Calu3 (cell line): ENCODE measurements at regions not wholly inside any gene's neighbourhood (a gene's known extent, or its start where the extent isn't known, plus 50 kb on each side); places are given as distances from the start of the nearest gene placed in this dataset.

Source experiments
- BruUV-seq: library from RNA; stranded (reverse); fragments of 400-500 nt; replicated peaks from 2 replicates; lab custom pipeline; 2021; lab: Mats Ljungman, UMichigan
- CTCF ChIA-PET: fragments of 300-600 bp; sonication (Branson Sonifier 250); formaldehyde crosslinking; loops from one replicate; lab custom pipeline; 2022; ENCODE audit warnings: antibody characterized with exemption; lab: Charles Lee
- DNase-seq: peaks from one replicate; pipeline ENCODE4 v3.0.0; 2022
- H3K27ac Mint-ChIP-seq: one replicate; pipeline ENCODE4 v1.8.0; 2022; ENCODE audit warnings: mixed read lengths; ENCODE audit not compliant: unreplicated experiment
- H3K27me3 Mint-ChIP-seq: one replicate; pipeline ENCODE4 v1.8.0; 2022; ENCODE audit warnings: mixed read lengths; ENCODE audit not compliant: unreplicated experiment
- H3K36me3 Mint-ChIP-seq: one replicate; pipeline ENCODE4 v1.8.0; 2022; ENCODE audit warnings: mild to moderate bottlenecking, moderate library complexity, mixed read lengths; ENCODE audit not compliant: insufficient read depth, unreplicated experiment
- H3K4me1 Mint-ChIP-seq: one replicate; pipeline ENCODE4 v1.8.0; 2022; ENCODE audit warnings: mild to moderate bottlenecking, low read depth, mixed read lengths; ENCODE audit not compliant: unreplicated experiment
- H3K4me3 Mint-ChIP-seq: one replicate; pipeline ENCODE4 v1.8.0; 2022; ENCODE audit warnings: mild to moderate bottlenecking, low read depth, moderate library complexity, mixed read lengths; ENCODE audit not compliant: unreplicated experiment
- H3K9me3 Mint-ChIP-seq: one replicate; pipeline ENCODE4 v1.8.0; 2022; ENCODE audit warnings: low read depth, mixed read lengths; ENCODE audit not compliant: unreplicated experiment
- intact Hi-C: fragments of 100-400 bp; cut with micrococcal nuclease; formaldehyde crosslinking; loops from one replicate; pipeline ENCODE4 v1.10.0; 2022; ENCODE audit not compliant: unreplicated experiment
- TF ChIP-seq, protein P1 (sequence below): fragments of 200-600 bp; IDR thresholded peaks from one replicate; pipeline ENCODE4 v1.8.0; 2022; ENCODE audit warnings: antibody characterized with exemption; ENCODE audit not compliant: unreplicated experiment

DNA sequence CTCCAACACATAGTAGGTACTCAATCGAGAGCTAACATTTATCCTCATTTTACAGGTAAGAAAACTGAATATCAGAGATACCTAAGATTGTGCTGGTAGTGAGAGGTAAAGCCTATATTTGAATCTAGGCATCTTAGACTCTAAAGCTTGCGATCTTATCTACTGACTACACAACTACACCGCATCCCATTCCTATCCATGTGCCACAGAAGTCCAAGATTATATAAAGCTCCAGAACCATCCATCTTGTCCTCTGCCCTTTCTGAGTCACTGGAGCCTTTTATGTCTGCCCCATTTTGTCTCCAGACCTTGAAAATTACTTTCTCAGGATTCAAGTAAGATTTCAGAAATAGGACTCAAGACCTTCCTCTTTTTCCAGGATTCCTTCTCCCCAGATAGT lies 84.4 kb downstream of the OR5AK2 start:
- CTCF ChIA-PET: interaction anchor here (0.7 to 0.9 kb wide), 5 partner anchors 11 to 232 kb away, joined by 3 to 4 read pairs (median 3); no protein-coding TSS in a partner anchor

DNA sequence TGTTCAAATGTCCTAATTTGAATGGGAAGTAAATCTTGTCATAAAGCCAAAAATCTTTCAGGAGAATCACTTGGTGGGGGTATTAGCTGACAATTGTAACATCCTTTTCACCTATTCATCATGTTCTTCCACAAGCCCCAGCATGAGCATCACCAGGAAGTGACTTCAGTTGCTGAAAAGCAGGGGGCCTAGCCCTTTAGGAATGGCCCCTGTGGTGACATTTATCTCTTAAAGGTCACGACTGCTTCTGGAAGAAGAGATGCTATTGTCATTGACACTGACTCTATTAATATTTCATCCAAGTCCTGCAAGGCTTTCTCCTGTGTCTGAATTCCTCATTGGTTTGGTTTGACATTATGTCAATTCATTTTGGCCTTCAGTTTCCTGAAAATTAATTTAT lies 92.6 kb downstream of the OR5AK2 start:
- H3K9me3 Mint-ChIP-seq: peaks cover 2% of the 10 kb centered on the region
- H3K4me3 Mint-ChIP-seq: no peak overlapping the region
- H3K4me1 Mint-ChIP-seq: peaks cover 8% of the 10 kb centered on the region
- no peak for DNase-seq
- intact Hi-C loops: no loop called here
- no peaks in the 10 kb centered on the region for H3K27me3 Mint-ChIP-seq
- no TSS peak for BruUV-seq
- no peak overlapping the region for H3K27ac Mint-ChIP-seq
- TF ChIP-seq, protein P1, sequence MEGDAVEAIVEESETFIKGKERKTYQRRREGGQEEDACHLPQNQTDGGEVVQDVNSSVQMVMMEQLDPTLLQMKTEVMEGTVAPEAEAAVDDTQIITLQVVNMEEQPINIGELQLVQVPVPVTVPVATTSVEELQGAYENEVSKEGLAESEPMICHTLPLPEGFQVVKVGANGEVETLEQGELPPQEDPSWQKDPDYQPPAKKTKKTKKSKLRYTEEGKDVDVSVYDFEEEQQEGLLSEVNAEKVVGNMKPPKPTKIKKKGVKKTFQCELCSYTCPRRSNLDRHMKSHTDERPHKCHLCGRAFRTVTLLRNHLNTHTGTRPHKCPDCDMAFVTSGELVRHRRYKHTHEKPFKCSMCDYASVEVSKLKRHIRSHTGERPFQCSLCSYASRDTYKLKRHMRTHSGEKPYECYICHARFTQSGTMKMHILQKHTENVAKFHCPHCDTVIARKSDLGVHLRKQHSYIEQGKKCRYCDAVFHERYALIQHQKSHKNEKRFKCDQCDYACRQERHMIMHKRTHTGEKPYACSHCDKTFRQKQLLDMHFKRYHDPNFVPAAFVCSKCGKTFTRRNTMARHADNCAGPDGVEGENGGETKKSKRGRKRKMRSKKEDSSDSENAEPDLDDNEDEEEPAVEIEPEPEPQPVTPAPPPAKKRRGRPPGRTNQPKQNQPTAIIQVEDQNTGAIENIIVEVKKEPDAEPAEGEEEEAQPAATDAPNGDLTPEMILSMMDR: no peak
- CTCF ChIA-PET: no interaction called here
- no peaks in the 10 kb centered on the region for H3K36me3 Mint-ChIP-seq

More for the DNA sequence above, 84.4 kb downstream of the OR5AK2 start:
- BruUV-seq: no TSS peak
- H3K4me1 Mint-ChIP-seq: peaks cover 31% of the 10 kb centered on the region
- no peaks in the 10 kb centered on the region for H3K36me3 Mint-ChIP-seq
- TF ChIP-seq, protein P1: no peak
- no peaks in the 10 kb centered on the region for H3K27me3 Mint-ChIP-seq
- DNase-seq: no peak
- peaks cover 2% of the 10 kb centered on the region for H3K9me3 Mint-ChIP-seq
- no peak overlapping the region for H3K4me3 Mint-ChIP-seq
- peak overlapping the region; percentile 92 for H3K27ac Mint-ChIP-seq
- intact Hi-C loops: loop anchor here (5.0 to 10.0 kb wide), 3 partner anchors 71 to 231 kb away; no protein-coding TSS in a partner anchor

DNA sequence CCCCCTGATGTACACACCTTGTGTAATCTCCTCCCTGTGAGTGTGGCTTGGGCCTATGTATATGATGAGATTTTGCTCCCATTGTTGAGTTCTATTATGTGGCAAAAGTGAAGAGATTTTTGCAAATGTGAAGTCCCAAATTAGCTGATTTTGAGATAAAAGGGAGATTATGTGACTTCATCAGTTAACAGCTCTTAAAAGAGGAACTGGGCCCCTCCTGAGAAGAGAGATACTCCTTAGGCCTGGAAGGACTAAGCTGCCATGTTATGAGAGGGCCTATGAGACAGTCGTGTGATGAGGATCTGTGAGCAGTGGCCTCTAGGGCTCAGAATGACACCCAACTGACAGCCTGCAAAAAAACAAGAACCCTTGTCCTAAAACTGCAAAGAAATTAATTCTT lies 93.4 kb downstream of the OR5AK2 start:
- intact Hi-C loops: no loop called here
- TF ChIP-seq, protein P1: no peak
- no TSS peak for BruUV-seq
- H3K9me3 Mint-ChIP-seq: peaks cover 2% of the 10 kb centered on the region
- H3K36me3 Mint-ChIP-seq: no peaks in the 10 kb centered on the region
- H3K27ac Mint-ChIP-seq: no peak overlapping the region
- CTCF ChIA-PET: interaction anchor here (0.6 to 1.1 kb wide), 2 partner anchors 12 to 302 kb away, joined by 4 read pairs; no protein-coding TSS in a partner anchor
- H3K4me3 Mint-ChIP-seq: no peak overlapping the region
- H3K27me3 Mint-ChIP-seq: no peaks in the 10 kb centered on the region
- peaks cover 8% of the 10 kb centered on the region for H3K4me1 Mint-ChIP-seq
- DNase-seq: no peak

DNA sequence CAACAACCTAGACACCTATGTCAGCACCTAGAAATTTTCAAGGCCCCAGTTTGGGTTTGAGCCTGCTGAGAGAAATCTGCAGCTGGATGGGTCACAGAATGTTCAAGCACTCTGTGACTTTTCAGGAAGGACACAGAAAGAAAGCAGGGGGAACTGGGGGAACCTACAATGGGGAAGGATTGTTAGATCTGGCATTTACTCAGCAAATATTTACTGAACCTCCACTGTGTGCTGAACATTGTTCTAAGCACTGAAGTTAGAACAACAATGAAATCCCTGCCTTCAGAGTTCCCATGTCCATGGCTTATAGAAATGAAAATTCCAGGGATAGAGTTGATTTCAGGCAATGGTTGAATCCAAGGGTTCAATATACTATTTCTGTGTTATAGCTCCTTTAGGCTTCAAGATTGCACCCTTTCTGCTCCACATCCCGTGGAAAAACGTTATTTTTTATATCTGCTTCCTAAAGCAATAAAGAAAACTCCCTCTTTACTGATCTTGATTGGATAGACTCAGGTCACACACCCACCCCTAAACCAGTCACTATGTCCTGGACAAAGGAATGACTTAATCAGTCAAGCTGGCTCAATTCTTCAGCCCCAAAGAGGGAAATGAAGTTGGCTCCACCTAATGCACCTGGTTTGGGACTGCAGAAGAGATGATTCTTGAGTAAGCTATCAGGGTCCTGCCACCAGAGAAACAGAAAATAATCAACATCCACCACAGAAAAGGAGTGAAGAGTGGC lies 95.1 kb downstream of the OR5AK2 start:
- no TSS peak for BruUV-seq
- intact Hi-C loops: loop anchor here (2.0 kb wide), 1 partner anchor 241 kb away; no protein-coding TSS in a partner anchor
- Mint-ChIP-seq H3K4me1 (peaks cover 8% of the 10 kb centered on the region), H3K4me3 (no peak overlapping the region), H3K9me3 (peaks cover 2% of the 10 kb centered on the region), H3K27ac (no peak overlapping the region), H3K36me3 (no peaks in the 10 kb centered on the region), H3K27me3 (no peaks in the 10 kb centered on the region)
- CTCF ChIA-PET: interaction anchor here (0.6 to 1.3 kb wide), 2 partner anchors 10 to 96 kb away, joined by 3 read pairs; no protein-coding TSS in a partner anchor
- TF ChIP-seq, protein P1: no peak
- no peak for DNase-seq
